Fibroblast of the aortic adventitia (primary cell): ENCODE measurements at regions not wholly inside any gene's neighbourhood (a gene's known extent, or its start where the extent isn't known, plus 50 kb on each side); places are given as distances from the start of the nearest gene placed in this dataset.
"Not testable (repeated sequence)": the region's sequence is repeated elsewhere in the genome, so short reads cannot be mapped to it uniquely, and the experiment has no call there.

Experiments
- DNase-seq: peaks from one replicate; pipeline ENCODE4 v3.0.0-alpha.2; 2010; ENCODE audit warnings: low read depth
- H3K4me3 ChIP-seq: 2 replicates; pipeline ENCODE4 v1.5.1; 2011; ENCODE audit warnings: low read depth, mild to moderate bottlenecking, control low read depth, low read length, moderate library complexity
- CTCF ChIP-seq: IDR thresholded peaks from 2 replicates; pipeline ENCODE4 v1.5.1; 2011; ENCODE audit warnings: mild to moderate bottlenecking, low read length, control low read depth, inconsistent platforms; ENCODE audit not compliant: insufficient read depth

- TF ChIP-seq CTCF: no peak
- DNase-seq: no peak
- no peak overlapping the region for H3K4me3 ChIP-seq
Measured at GRCh38 chr12:114616081-114616480, 67.9 kb downstream of the TBX3 start.

- DNase-seq: no peak
- TF ChIP-seq CTCF: no peak
Measured at GRCh38 chr12:114614040-114614439, 69.9 kb downstream of the TBX3 start.

DNA sequence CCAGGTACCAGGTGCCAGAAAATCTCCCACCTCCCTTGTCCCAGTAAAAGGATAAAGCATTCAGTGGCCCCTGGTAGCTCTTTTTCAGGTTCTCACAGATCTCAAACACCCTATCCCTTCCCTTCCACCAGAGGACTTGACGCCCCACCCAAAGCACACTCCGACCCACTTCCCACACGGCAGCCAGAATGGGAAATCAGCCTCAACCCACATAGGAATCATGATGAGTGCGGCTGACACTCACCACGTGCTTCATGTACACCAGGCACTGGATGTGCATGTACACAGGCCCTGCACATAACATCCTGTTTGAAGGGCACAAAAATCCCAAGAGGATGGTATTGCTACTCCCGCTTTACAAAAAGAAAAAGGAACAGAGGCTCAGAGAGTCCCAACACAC lies 71.9 kb downstream of the TBX3 start:
- no peak overlapping the region for H3K4me3 ChIP-seq
- TF ChIP-seq CTCF: no peak
- DNase-seq: no peak

More at GRCh38 chr12:114614040-114614439, 69.9 kb downstream of the TBX3 start:
- no peak overlapping the region for H3K4me3 ChIP-seq

- no peak for DNase-seq
- H3K4me3 ChIP-seq: no peak overlapping the region
- no peak for TF ChIP-seq CTCF
Measured at GRCh38 chr12:114611145-114612018, 72.6 kb downstream of the TBX3 start.

- no peak for TF ChIP-seq CTCF
- no peak overlapping the region for H3K4me3 ChIP-seq
- no peak for DNase-seq
Measured at GRCh38 chr12:114608509-114608908, 75.5 kb downstream of the TBX3 start.

DNA sequence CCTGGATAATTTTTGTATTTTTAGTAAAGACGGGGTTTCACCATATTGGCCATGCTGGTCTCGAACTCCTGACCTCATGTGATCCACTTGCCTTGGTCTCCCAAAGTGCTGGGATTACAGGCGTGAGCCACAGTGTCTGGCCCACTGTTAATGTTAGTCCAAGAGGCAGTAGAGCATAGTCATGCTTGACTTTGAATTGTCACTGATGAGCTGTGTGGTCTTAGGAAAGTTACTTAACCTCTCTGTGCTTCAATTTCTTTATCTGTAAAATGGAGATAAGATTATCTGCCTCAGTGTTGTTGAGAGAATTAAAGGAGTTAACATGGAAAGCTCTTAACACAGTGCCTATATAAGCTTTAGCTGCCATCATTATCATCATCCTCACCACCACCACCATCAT lies 78.1 kb downstream of the TBX3 start:
- no peak for DNase-seq
- H3K4me3 ChIP-seq: no peak overlapping the region
- no peak for TF ChIP-seq CTCF

DNA sequence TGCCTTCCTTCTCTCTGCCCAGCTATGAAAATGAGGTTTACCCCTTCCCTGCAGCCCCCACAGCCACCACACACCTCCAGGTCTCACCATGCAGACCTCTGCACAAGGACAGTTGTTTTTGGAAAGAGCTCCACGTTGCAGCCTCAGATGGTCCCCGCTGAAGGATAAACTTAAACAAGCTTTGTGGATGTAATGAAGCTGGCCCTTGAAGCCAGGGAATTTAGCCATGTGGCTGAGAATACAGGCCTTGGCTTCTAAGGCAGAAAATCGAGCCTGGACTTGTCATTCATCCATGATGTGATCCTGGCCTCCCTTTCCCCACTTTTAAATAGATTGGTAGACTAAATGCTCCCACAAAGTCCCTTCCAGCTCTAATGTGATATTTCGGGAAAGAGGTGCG lies 79.4 kb downstream of the TBX3 start:
- no peak overlapping the region for H3K4me3 ChIP-seq
- TF ChIP-seq CTCF: no peak
- DNase-seq: no peak

GRCh38 chr12:114600584-114600983 lies 83.4 kb downstream of the TBX3 start:
- DNase-seq: not testable (repeated sequence)

More at GRCh38 chr12:114600584-114600983, 83.4 kb downstream of the TBX3 start:
- not testable (repeated sequence) for H3K4me3 ChIP-seq
